Renal cortical epithelial cell (primary cell): ENCODE measurements at regions not wholly inside any gene's neighbourhood (a gene's known extent, or its start where the extent isn't known, plus 50 kb on each side); places are given as distances from the start of the nearest gene placed in this dataset.
"Not testable (repeated sequence)": the region's sequence is repeated elsewhere in the genome, so short reads cannot be mapped to it uniquely, and the experiment has no call there.

ENCODE experiments used
- DNase-seq: peaks from one replicate; pipeline ENCODE4 v3.0.0-alpha.2; 2011; ENCODE audit warnings: low read depth

- no peak for DNase-seq
These were observed 224.3 kb upstream of the CTSO start for GRCh38 chr4:156177941-156178340.

GRCh38 chr4:156176896-156177295 lies 223.2 kb upstream of the CTSO start:
- no peak for DNase-seq

DNA sequence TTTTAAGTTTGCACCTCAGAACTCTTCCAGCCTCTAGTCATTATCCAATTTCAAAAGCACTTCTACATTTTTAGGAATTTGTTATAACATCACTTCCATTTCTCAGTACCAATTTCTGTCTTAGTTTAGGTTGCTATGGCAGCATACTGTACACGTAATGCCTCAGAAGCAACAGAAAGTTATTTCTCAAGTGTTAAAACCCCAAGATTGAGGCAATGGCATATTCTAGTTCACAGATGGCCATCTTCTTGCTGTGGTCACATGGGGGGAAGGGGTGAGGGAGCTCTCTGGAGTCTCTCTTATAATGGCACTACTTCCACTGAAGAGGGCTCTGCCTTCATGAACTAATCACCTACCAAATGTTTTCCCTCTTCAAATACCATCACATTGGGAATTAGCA lies 220.3 kb upstream of the CTSO start:
- DNase-seq: peak; percentile 23

- peak; percentile 53 for DNase-seq
These were observed 219.8 kb upstream of the CTSO start for GRCh38 chr4:156173486-156173885.

DNA sequence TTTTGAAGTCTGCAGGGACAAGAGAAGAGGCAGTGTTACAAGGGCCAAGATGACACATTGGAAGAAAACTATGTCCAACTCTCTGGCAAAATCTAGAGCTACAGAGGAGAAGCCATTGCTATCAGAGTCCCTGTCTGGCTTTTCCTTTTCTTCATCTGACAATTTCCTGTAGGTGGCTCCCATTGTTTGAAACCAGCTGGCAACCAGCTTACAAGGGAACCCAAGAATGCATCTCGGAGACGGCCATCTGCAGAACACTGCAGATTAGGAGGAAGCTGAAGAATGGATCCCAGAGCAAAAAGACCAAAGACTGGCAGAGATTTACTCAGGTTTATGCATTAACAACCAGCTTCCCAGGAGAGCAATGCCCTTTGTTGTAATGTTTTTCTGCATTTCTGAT lies 216.2 kb upstream of the CTSO start:
- DNase-seq: no peak

DNA sequence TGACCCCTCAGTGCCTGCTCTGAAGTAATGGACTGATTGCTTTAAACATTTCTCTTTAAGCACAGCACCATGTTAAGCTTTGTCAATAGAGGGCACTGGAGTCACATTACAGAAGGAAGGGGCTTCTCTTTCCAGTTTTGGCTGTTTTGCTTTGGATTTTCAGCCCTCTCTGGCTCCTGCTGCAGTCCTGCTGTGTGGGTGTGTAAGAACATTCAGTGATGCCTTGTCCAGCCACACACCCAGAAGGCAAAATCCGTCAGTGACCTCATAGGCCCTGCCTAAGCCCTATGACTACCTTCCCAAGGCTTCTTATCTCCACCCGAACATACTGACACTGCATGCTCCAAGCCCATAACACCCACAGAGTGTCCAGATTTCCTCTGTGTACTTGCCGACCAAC lies 215.3 kb upstream of the CTSO start:
- peak; percentile 60 for DNase-seq

DNA sequence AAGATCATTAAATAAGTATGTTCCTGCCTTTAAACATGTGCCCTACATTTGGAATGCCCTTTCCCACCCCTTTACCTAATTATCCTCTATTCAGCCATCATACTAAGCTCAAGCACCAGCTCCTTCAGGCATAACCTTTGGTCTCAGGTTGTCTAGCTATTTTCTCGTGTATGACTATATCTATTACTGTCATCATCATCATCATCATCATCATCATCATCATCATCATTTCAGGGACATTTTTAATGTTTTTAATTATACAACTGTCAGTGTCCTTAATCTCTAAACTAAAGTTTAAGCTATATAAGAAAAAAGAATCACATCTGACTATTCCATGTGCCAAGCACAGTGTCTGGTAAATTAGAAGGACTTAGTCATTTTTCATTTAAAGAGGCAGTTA lies 214.6 kb upstream of the CTSO start:
- no peak for DNase-seq

DNA sequence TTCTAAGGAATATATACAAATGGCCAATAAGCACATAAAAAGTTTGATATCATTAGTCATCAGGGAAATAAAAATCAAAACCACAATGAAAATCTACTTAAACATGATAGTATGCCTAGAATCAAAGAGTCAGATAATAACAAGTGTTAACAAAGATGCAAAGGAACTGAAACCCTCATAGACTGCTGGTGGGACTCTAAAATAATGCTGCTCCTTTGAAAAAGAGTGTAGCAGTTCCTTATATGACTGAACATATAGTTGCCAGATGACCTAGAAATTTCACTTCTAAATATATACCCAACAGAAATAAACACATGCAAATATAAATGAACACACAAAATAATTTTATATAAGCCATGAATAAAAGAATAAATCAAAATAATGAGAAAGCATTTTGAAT lies 205.1 kb upstream of the CTSO start:
- no peak for DNase-seq

- DNase-seq: peak; percentile 16
These were observed 201.3 kb upstream of the CTSO start for GRCh38 chr4:156154978-156155377.

- DNase-seq: no peak
These were observed 192.9 kb upstream of the CTSO start for GRCh38 chr4:156146571-156146970.

- no peak for DNase-seq
These were observed 191.3 kb upstream of the CTSO start for GRCh38 chr4:156144961-156145360.

DNA sequence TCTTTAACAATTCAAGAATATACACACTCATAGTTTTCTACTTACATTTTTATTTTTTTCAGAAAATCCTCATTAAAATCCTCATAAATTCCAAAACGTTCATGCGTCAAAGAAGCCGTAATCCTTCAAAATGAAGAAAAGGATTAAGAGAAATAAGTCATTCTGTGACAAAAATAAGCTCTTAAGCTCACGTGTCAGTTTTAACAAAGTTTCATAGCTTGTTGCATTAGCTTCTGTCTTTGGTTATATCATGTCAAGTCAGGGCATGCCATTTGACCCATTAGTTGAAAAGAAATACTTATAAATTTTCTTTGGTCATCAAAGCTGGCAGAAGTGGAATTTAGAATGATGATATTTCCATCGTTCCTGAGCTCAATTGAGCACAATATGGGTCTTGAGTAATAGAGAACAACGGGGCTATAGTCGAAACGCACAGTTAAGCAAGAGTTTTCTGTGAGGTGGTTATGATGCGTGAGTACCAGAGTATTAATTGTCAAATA lies 185.2 kb upstream of the CTSO start:
- no peak for DNase-seq

GRCh38 chr4:156137679-156138473 lies 184.2 kb upstream of the CTSO start:
- DNase-seq: no peak

DNA sequence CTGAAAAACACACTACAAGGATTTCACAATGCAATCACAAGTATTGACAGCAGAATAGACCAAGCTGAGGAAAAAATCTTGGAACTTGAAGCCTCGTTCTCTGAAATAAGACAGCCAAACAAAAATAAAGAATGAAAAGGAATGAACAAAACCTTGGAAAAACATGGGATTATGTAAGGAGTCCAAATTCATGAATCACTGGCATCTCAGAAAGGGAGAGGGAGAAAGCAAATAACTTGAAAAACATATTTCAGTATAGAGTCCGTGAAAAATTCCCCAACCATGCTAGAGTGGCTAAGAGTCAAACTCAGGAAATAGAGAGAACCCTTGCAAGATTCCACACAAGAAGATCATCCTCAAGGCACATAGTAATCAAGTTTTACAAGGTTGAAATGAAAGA lies 178.5 kb upstream of the CTSO start:
- no peak for DNase-seq

DNA sequence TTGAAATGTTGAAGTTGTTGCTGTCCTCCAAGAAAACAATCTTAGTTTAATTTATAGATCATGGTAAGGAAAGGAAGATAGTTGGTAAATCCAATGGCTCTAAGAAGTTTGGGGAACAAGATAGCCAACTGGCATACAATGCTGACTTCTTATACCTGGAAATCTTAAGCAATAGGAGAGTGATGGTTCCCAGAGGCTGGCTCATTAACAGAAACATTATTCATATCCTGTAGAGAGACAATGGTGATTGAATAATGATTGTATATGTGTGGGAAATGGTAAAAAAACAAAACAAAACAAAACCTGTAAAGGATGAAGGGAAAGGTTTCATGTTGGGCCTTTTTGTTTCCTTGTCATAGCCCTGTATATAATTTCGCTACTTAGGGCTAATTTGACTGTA lies 174.9 kb upstream of the CTSO start:
- DNase-seq: no peak

DNA sequence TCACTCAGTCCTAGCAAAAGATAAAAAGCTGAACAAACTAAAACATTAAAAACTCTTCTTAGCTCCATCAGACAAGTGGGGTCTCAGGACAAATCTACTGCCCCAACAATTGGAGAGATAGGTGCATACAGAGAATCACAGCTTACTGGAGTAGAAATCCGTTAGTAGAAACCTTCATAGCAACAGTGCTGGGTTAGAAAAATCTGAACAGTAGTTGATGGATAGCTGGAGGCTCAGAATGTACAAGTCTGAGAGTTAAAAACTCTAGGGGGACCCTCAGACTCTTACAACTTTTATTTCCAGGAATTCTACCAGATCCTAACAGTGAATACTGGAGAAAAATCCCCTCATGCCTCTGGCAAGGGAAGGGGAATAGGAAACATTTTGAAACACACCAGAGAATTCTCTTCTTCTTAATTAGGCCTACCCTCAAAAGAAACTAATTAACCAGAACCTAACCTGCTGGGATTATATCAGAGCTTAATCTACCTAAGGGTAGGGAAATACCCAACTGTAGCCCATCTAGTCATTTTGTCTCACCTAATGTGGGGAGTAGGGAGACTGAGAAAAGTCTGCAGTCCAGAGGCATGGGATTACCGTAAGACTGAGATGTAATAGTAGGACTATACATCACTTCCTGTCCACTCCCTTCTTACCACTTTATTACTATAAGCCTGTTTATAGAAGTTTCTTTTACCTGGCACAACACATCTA lies 165.0 kb upstream of the CTSO start:
- no peak for DNase-seq

DNA sequence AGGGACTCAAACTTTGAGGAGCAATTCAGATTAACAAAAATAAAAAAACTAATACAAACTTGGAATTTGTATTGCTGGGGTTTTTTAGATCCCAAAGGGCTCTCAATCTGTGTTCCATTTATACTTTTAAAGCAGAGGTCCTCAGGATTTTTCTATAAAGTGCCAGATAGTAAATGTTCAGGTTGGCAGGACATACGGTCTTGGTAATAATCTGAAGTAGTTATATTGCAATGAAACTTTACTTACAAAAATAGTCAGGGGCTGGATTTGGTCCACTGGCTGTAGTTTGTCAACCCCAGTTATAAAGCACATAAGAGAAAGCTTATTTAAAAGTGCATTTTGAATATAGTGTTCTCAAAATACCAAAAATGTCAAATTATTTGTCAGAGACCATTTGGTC lies 164.1 kb upstream of the CTSO start:
- DNase-seq: no peak

DNA sequence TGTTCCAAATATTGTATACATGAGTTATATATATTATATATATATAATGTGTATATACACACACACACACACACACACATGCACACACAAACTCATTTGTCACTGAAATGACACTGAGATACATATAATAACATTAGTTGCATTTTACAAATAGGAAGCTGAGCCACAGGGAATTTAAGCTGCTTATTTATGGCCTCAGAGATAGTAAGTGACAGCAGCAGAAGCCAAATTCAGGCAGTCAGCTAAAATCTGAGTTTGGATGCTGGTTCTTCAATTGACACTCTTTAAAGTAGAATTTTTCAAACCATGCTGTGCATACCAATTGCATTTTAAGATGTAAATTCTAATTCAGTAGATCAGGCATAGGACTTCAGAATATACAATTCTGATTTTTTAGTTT lies 163.3 kb upstream of the CTSO start:
- DNase-seq: no peak

- peak; percentile 25 for DNase-seq
These were observed 159.6 kb upstream of the CTSO start for GRCh38 chr4:156113138-156113765.

- DNase-seq: no peak
These were observed 158.0 kb upstream of the CTSO start for GRCh38 chr4:156111686-156112085.

DNA sequence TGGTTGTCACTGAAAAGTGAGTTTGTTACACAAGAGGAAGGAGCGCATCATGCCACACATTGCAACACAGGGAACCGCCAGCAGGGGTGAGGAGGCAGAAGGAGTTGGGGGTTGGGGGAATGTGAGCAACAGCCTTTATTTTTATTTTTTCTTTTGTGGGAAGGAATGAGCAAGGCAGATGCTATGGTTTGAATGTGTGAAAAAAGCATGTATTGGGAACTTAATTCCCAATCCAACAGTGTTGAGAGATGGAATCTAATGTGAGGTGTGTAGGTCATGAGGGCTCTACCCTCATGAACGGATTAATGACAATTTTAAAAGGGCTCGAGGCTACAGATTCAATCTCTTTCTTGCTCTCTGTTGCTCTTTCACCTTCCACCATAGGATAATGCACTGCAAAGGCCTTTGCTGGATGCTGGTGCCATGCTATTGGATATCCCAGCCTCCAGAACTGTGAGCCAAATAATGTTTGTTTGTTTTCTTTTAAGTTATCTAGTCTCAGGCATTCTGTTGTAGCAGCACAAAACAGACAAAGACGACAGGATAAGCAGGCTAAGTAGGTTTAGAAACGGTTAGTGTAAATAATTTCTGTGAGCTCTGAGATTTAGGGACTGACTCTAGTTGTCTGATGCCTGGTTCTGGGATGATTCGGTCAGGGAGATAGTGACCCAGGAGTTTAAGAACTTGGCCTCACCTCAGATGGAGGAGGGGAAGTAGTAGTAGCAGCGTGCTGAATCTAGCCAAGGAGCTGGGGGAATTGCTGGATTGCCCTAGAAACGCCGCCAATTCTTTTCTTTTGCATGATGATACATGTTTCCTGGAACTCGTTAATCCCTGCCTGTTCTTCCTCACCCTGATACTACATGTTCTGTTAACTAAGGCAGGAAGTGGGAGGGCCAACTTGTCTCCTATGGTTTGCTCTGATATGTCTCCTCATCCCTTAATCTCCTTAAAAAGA lies 156.6 kb upstream of the CTSO start:
- DNase-seq: peak; percentile 19

GRCh38 chr4:156109087-156109486 lies 155.4 kb upstream of the CTSO start:
- DNase-seq: not testable (repeated sequence)
